OCI-LY7 (cell line): ENCODE measurements at regions not wholly inside any gene's neighbourhood (a gene's known extent, or its start where the extent isn't known, plus 50 kb on each side); places are given as distances from the start of the nearest gene placed in this dataset.

Experiments used
- BruUV-seq: library from RNA; stranded (reverse); fragments of 400-500 nt; replicated peaks from 2 replicates; lab custom pipeline; 2021; lab: Mats Ljungman, UMichigan
- CTCF ChIA-PET: fragments of 300-600 bp; sonication (Branson Sonifier 250); formaldehyde crosslinking; loops from one replicate; lab custom pipeline; 2022; ENCODE audit warnings: antibody characterized with exemption; ENCODE audit not compliant: unreplicated experiment; lab: Charles Lee
- POLR2A ChIA-PET: fragments of 300-600 bp; sonication (Branson Sonifier 250); formaldehyde crosslinking; loops from one replicate; lab custom pipeline; 2022; ENCODE audit warnings: antibody characterized with exemption; lab: Charles Lee
- DNase-seq: peaks from one replicate; pipeline ENCODE4 v3.0.0-alpha.2; 2015; ENCODE audit warnings: low spot score
- H2AFZ ChIP-seq: fragments of 200-600 bp; sonication (generic), shearing (Covaris generic); 2 replicates; pipeline ENCODE4 v1.6.1; 2014; ENCODE audit warnings: mild to moderate bottlenecking, antibody characterized with exemption, low read length, moderate library complexity
- H3K27ac ChIP-seq: fragments of 200-600 bp; sonication (generic); 2 replicates; pipeline ENCODE4 v1.5.1; 2014; ENCODE audit warnings: mixed run types, low read depth, mild to moderate bottlenecking, moderate library complexity, low read length, inconsistent platforms; ENCODE audit not compliant: poor library complexity, severe bottlenecking
- H3K36me3 ChIP-seq: fragments of 200-600 bp; sonication (generic); 2 replicates; pipeline ENCODE4 v1.6.1; 2014; ENCODE audit warnings: mild to moderate bottlenecking, antibody characterized with exemption, low read length, moderate library complexity, mixed read lengths; ENCODE audit not compliant: insufficient read depth
- H3K4me1 ChIP-seq: fragments of 200-600 bp; sonication (generic); 2 replicates; pipeline ENCODE4 v1.5.1; 2014; ENCODE audit warnings: mild to moderate bottlenecking, low read length; ENCODE audit not compliant: insufficient read depth, poor library complexity, severe bottlenecking
- H3K4me2 ChIP-seq: fragments of 200-600 bp; sonication (generic); 2 replicates; pipeline ENCODE4 v1.6.1; 2014; ENCODE audit warnings: mild to moderate bottlenecking, low read length
- H3K4me3 ChIP-seq: fragments of 200-600 bp; sonication (generic); 2 replicates; pipeline ENCODE4 v1.5.1; 2014; ENCODE audit warnings: mild to moderate bottlenecking, low read depth, low read length; ENCODE audit not compliant: poor library complexity, severe bottlenecking
- H3K79me2 ChIP-seq: fragments of 200-600 bp; sonication (generic); 2 replicates; pipeline ENCODE4 v1.6.1; 2016; ENCODE audit warnings: low read depth, mild to moderate bottlenecking, low read length, moderate library complexity, mixed read lengths; ENCODE audit not compliant: insufficient read depth
- H3K9me2 ChIP-seq: fragments of 200-600 bp; sonication (generic); 2 replicates; pipeline ENCODE4 v1.6.1; 2016; ENCODE audit warnings: mild to moderate bottlenecking, low read length, mixed read lengths; ENCODE audit not compliant: insufficient read depth
- H3K9me3 ChIP-seq: fragments of 200-600 bp; sonication (generic); 2 replicates; pipeline ENCODE4 v1.6.1; 2014; ENCODE audit warnings: mild to moderate bottlenecking, mixed run types, low read length, mixed read lengths
- H4K20me1 ChIP-seq: fragments of 200-600 bp; sonication (generic); 2 replicates; pipeline ENCODE4 v1.6.1; 2014; ENCODE audit warnings: mild to moderate bottlenecking, antibody characterized with exemption, low read length, moderate library complexity, mixed read lengths; ENCODE audit not compliant: insufficient read depth
- EZH2phosphoT487 ChIP-seq: fragments of 200-600 bp; sonication (generic); IDR thresholded peaks from 2 replicates; pipeline ENCODE4 v1.6.1; 2018; ENCODE audit warnings: low read depth, borderline replicate concordance, mild to moderate bottlenecking, mixed run types, antibody characterized with exemption, low read length, moderate library complexity, mixed read lengths
- intact Hi-C: fragments of 100-400 bp; cut with micrococcal nuclease; formaldehyde crosslinking; loops from one replicate; pipeline ENCODE4 v1.10.0; 2022; ENCODE audit not compliant: unreplicated experiment
- TF ChIP-seq, protein P1 (sequence below): fragments of 200-600 bp; sonication (generic); conservative IDR thresholded peaks from 2 replicates; pipeline ENCODE4 v1.5.1; 2014; ENCODE audit warnings: mild to moderate bottlenecking, antibody characterized with exemption, low read length, moderate library complexity, mixed read lengths

DNA sequence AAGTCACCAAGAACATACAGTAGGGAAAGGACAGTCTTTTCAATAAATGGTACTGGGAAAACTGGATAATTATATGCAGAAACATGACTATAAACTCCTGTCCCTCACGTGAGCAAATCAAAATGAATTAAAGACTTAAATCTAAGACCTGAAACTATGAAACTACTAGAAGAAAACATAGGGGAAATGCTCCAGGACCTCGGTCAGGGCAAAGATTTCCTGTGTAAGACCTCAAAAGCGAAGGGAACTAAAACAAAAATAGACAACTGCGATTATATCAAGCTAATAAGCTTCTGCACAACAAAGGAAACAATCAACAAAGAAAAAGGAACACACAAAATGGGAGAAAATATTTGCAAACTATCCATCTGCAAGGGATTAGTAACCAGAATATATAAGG is 62.7 kb downstream of the CRYGS start:
- Histone ChIP-seq H3K4me3 (no peak overlapping the region), H3K36me3 (no peaks in the 10 kb centered on the region), H3K4me1 (no peaks in the 10 kb centered on the region), H4K20me1 (no peaks in the 10 kb centered on the region), H3K9me2 (no peaks in the 10 kb centered on the region), H3K9me3 (no peaks in the 10 kb centered on the region), H3K79me2 (no peaks in the 10 kb centered on the region), H3K4me2 (no peak overlapping the region), H3K27ac (no peak overlapping the region), H2AFZ (no peak overlapping the region)
- ChIA-PET POLR2A (interaction anchor here (0.8 kb wide), 1 partner anchor 10 kb away, joined by 4 read pairs; no protein-coding TSS in a partner anchor), CTCF (no interaction called here)
- TF ChIP-seq, protein P1, sequence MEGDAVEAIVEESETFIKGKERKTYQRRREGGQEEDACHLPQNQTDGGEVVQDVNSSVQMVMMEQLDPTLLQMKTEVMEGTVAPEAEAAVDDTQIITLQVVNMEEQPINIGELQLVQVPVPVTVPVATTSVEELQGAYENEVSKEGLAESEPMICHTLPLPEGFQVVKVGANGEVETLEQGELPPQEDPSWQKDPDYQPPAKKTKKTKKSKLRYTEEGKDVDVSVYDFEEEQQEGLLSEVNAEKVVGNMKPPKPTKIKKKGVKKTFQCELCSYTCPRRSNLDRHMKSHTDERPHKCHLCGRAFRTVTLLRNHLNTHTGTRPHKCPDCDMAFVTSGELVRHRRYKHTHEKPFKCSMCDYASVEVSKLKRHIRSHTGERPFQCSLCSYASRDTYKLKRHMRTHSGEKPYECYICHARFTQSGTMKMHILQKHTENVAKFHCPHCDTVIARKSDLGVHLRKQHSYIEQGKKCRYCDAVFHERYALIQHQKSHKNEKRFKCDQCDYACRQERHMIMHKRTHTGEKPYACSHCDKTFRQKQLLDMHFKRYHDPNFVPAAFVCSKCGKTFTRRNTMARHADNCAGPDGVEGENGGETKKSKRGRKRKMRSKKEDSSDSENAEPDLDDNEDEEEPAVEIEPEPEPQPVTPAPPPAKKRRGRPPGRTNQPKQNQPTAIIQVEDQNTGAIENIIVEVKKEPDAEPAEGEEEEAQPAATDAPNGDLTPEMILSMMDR = no peak
- TF ChIP-seq EZH2phosphoT487 = no peak
- no peak for DNase-seq
- BruUV-seq = no TSS peak
- intact Hi-C loops = no loop called here

GRCh38 chr3:186477876-186478275 is 66.3 kb downstream of the CRYGS start:
- Histone ChIP-seq H3K4me3 (no peak overlapping the region), H3K9me3 (no peaks in the 10 kb centered on the region), H3K79me2 (no peaks in the 10 kb centered on the region), H2AFZ (no peak overlapping the region), H3K4me1 (no peaks in the 10 kb centered on the region), H3K27ac (no peak overlapping the region), H3K4me2 (no peak overlapping the region), H4K20me1 (no peaks in the 10 kb centered on the region), H3K36me3 (no peaks in the 10 kb centered on the region), H3K9me2 (no peaks in the 10 kb centered on the region)
- no peak for TF ChIP-seq EZH2phosphoT487
- TF ChIP-seq, protein P1 = no peak
- intact Hi-C loops = no loop called here
- DNase-seq = no peak
- ChIA-PET POLR2A (interaction anchor here (0.6 to 1.5 kb wide), 2 partner anchors 63 to 1168 kb away, joined by 4 to 5 read pairs; no protein-coding TSS in a partner anchor), CTCF (no interaction called here)
- BruUV-seq = no TSS peak

GRCh38 chr3:186477033-186477432 is 67.1 kb downstream of the CRYGS start:
- BruUV-seq = no TSS peak
- H3K9me3 ChIP-seq = no peaks in the 10 kb centered on the region
- no peak overlapping the region for H2AFZ ChIP-seq
- intact Hi-C loops = no loop called here
- CTCF ChIA-PET = no interaction called here
- POLR2A ChIA-PET = no interaction called here
- DNase-seq = no peak
- H3K4me2 ChIP-seq = no peak overlapping the region
- H3K79me2 ChIP-seq = no peaks in the 10 kb centered on the region
- no peak overlapping the region for H3K4me3 ChIP-seq
- TF ChIP-seq EZH2phosphoT487 = no peak
- H3K27ac ChIP-seq = no peak overlapping the region
- H3K9me2 ChIP-seq = no peaks in the 10 kb centered on the region
- H3K36me3 ChIP-seq = no peaks in the 10 kb centered on the region
- H4K20me1 ChIP-seq = no peaks in the 10 kb centered on the region
- no peaks in the 10 kb centered on the region for H3K4me1 ChIP-seq
